RWPE1 (cell line): ENCODE measurements at regions not wholly inside any gene's neighbourhood (a gene's known extent, or its start where the extent isn't known, plus 50 kb on each side); places are given as distances from the start of the nearest gene placed in this dataset.

Experiments used
- CTCF ChIA-PET: fragments of 350-600 bp; sonication (Branson Sonifier 250); formaldehyde crosslinking; extraction: SDS; loops from one replicate; lab custom pipeline; 2021; lab: Yijun Ruan, JAX
- POLR2A ChIA-PET: fragments of 400-600 bp; formaldehyde crosslinking; extraction: SDS; loops from one replicate; lab custom pipeline; 2020; ENCODE audit warnings: antibody characterized with exemption; ENCODE audit not compliant: low non-redundant PET; lab: Yijun Ruan, JAX
- DNase-seq: peaks from one replicate; pipeline ENCODE4 v3.0.0; 2012; ENCODE audit warnings: low spot score
- H3K27ac ChIP-seq: fragments of 450-650 bp; 2 replicates; pipeline ENCODE4 v1.5.1; 2017
- CTCF ChIP-seq: fragments of 450-650 bp; conservative IDR thresholded peaks from 2 replicates; pipeline ENCODE4 v1.5.1; 2017; ENCODE audit warnings: low read depth, mild to moderate bottlenecking

- ChIA-PET CTCF (interaction anchor here (0.7 kb wide), 1 partner anchor 455 kb away, joined by 3 read pairs; no protein-coding TSS in a partner anchor), POLR2A (no interaction called here)
- H3K27ac ChIP-seq, result no peak overlapping the region
- TF ChIP-seq CTCF, result no peak
- no peak for DNase-seq
Observed at GRCh38 chr4:185071236-185071811, 53.0 kb downstream of the HELT start.

GRCh38 chr4:185079271-185079905 is 61.1 kb downstream of the HELT start:
- no peak overlapping the region for H3K27ac ChIP-seq
- DNase-seq, result no peak
- POLR2A ChIA-PET, result no interaction called here
- CTCF ChIA-PET, result no interaction called here
- no peak for TF ChIP-seq CTCF

GRCh38 chr4:185080545-185080944 is 62.3 kb downstream of the HELT start:
- CTCF ChIA-PET, result no interaction called here
- DNase-seq, result no peak
- H3K27ac ChIP-seq, result no peak overlapping the region
- POLR2A ChIA-PET, result no interaction called here
- no peak for TF ChIP-seq CTCF

- ChIA-PET POLR2A (no interaction called here), CTCF (interaction anchor here (0.6 to 1.6 kb wide), 3 partner anchors 14 to 117 kb away, joined by 3 to 4 read pairs (median 3); no protein-coding TSS in a partner anchor)
- no peak overlapping the region for H3K27ac ChIP-seq
- TF ChIP-seq CTCF, result no peak
- no peak for DNase-seq
Observed at GRCh38 chr4:185082561-185082960, 60.5 kb upstream of the SLC25A4 start.

GRCh38 chr4:185086053-185086452 is 57.0 kb upstream of the SLC25A4 start:
- no peak for DNase-seq
- POLR2A ChIA-PET, result no interaction called here
- TF ChIP-seq CTCF, result no peak
- CTCF ChIA-PET, result interaction anchor here (0.7 to 0.8 kb wide), 2 partner anchors 10 to 11 kb away, joined by 3 read pairs; no protein-coding TSS in a partner anchor
- H3K27ac ChIP-seq, result no peak overlapping the region

GRCh38 chr4:185088899-185089298 is 54.2 kb upstream of the SLC25A4 start:
- no peak overlapping the region for H3K27ac ChIP-seq
- ChIA-PET CTCF (interaction anchor here (1.0 kb wide), 1 partner anchor 83 kb away, joined by 4 read pairs; no protein-coding TSS in a partner anchor), POLR2A (no interaction called here)
- DNase-seq, result no peak
- TF ChIP-seq CTCF, result no peak
